Mesenchymal stem cell (in vitro differentiated cells and primary cell): ENCODE measurements at regions not wholly inside any gene's neighbourhood (a gene's known extent, or its start where the extent isn't known, plus 50 kb on each side); places are given as distances from the start of the nearest gene placed in this dataset. TPM values are rescaled to one million over a fixed set of nuclear protein-coding genes. Genes with fewer than 3 reads are reported as not detected.

Source experiments
- DNase-seq: peaks from one replicate; pipeline ENCODE4 v3.0.0-alpha.2; 2013
- H2AFZ ChIP-seq: one replicate; pipeline ENCODE4 v1.6.1; 2013; ENCODE audit warnings: low read depth, mild to moderate bottlenecking, control low read depth, inconsistent platforms, low read length, moderate library complexity
- H2AK5ac ChIP-seq: 2 replicates; pipeline ENCODE4 v1.6.1; 2013; ENCODE audit warnings: low read length, moderate library complexity, mild to moderate bottlenecking, inconsistent platforms; ENCODE audit not compliant: severe bottlenecking
- H2BK120ac ChIP-seq: one replicate; pipeline ENCODE4 v1.6.1; 2013; ENCODE audit warnings: low read depth, mild to moderate bottlenecking, inconsistent platforms, low read length, moderate library complexity
- H2BK12ac ChIP-seq, 2 experiments: one replicate each; pipeline ENCODE4 v1.6.1; 2013; ENCODE audit warnings: inconsistent platforms in 2 of 2, low read length in 2 of 2, mild to moderate bottlenecking in 2 of 2, moderate library complexity in 2 of 2, control low read depth in 1 of 2
- H2BK15ac ChIP-seq: one replicate; pipeline ENCODE4 v1.6.1; 2013; ENCODE audit warnings: mild to moderate bottlenecking, low read depth, inconsistent platforms; ENCODE audit not compliant: poor library complexity, severe bottlenecking
- H2BK5ac ChIP-seq: 2 replicates; pipeline ENCODE4 v1.6.1; 2013; ENCODE audit warnings: low read depth, mild to moderate bottlenecking, low read length, control low read depth, inconsistent platforms; ENCODE audit not compliant: poor library complexity, severe bottlenecking
- H3K14ac ChIP-seq, 2 experiments: one replicate each; pipeline ENCODE4 v1.6.1; 2013; ENCODE audit warnings: inconsistent platforms in 2 of 2, low read length in 2 of 2, control low read depth in 1 of 2, mild to moderate bottlenecking in 1 of 2, moderate library complexity in 1 of 2
- H3K18ac ChIP-seq, 2 experiments: one replicate each; pipeline ENCODE4 v1.6.1; 2013; ENCODE audit warnings: inconsistent platforms in 2 of 2, low read length in 2 of 2, control low read depth in 1 of 2, low read depth in 1 of 2, mild to moderate bottlenecking in 1 of 2
- H3K23ac ChIP-seq, 2 experiments: one replicate each; pipeline ENCODE4 v1.6.1; 2013; ENCODE audit warnings: inconsistent platforms in 2 of 2, low read length in 2 of 2, mild to moderate bottlenecking in 2 of 2, moderate library complexity in 2 of 2, control low read depth in 1 of 2
- H3K27ac ChIP-seq: 2 replicates; pipeline ENCODE4 v1.5.1; 2013; ENCODE audit warnings: mild to moderate bottlenecking, moderate library complexity, low read length, control low read depth, inconsistent platforms; ENCODE audit not compliant: poor library complexity, severe bottlenecking
- H3K27me3 ChIP-seq, 2 experiments: 2 replicates each; pipeline versions ENCODE4 v1.6.1 to v1.7.0; 2013; ENCODE audit warnings: low read length in 2 of 2, mild to moderate bottlenecking in 2 of 2, moderate library complexity in 2 of 2, control low read depth in 1 of 2, inconsistent platforms in 1 of 2; ENCODE audit not compliant: control insufficient read depth in 1 of 2, insufficient read depth in 1 of 2
- H3K36me3 ChIP-seq, 2 experiments: 2 replicates each; pipeline versions ENCODE4 v1.6.1 to v1.7.0; 2013; ENCODE audit warnings: low read length in 2 of 2, control low read depth in 1 of 2, inconsistent platforms in 1 of 2, low read depth in 1 of 2, mild to moderate bottlenecking in 1 of 2; ENCODE audit not compliant: insufficient read depth in 2 of 2, control insufficient read depth in 1 of 2
- H3K4ac ChIP-seq, 2 experiments: one replicate each; pipeline ENCODE4 v1.6.1; 2013; ENCODE audit warnings: inconsistent platforms in 2 of 2, low read length in 2 of 2, mild to moderate bottlenecking in 2 of 2, moderate library complexity in 2 of 2, control low read depth in 1 of 2, low read depth in 1 of 2
- H3K4me1 ChIP-seq: 2 replicates; pipeline ENCODE4 v1.6.1; 2013; ENCODE audit warnings: low read depth, low read length, control low read depth; ENCODE audit not compliant: control insufficient read depth, insufficient read depth
- H3K4me2 ChIP-seq: 2 replicates; pipeline ENCODE4 v1.6.1; 2013; ENCODE audit warnings: low read length, mild to moderate bottlenecking, inconsistent platforms; ENCODE audit not compliant: poor library complexity, severe bottlenecking
- H3K4me3 ChIP-seq, 2 experiments: 2 replicates each; pipeline versions ENCODE4 v1.5.1 to v1.7.0; 2013; ENCODE audit warnings: low read length in 2 of 2, mild to moderate bottlenecking in 2 of 2, control low read depth in 1 of 2, low read depth in 1 of 2; ENCODE audit not compliant: insufficient read depth in 1 of 2
- H3K79me1 ChIP-seq: replicated peaks from 2 replicates; pipeline ENCODE4 v1.6.1; 2013; ENCODE audit warnings: mild to moderate bottlenecking, control low read depth, low read length, inconsistent platforms; ENCODE audit not compliant: poor library complexity, severe bottlenecking
- H3K9ac ChIP-seq: 2 replicates; pipeline ENCODE4 v1.7.0; 2013; ENCODE audit warnings: mild to moderate bottlenecking, low read length, moderate library complexity
- H3K9me3 ChIP-seq: 2 replicates; pipeline ENCODE4 v1.7.0; 2013; ENCODE audit warnings: mild to moderate bottlenecking, low read length; ENCODE audit not compliant: control insufficient read depth
- H4K8ac ChIP-seq: one replicate; pipeline ENCODE4 v1.6.1; 2013; ENCODE audit warnings: inconsistent platforms, mild to moderate bottlenecking, low read length, moderate library complexity
- H4K91ac ChIP-seq: one replicate; pipeline ENCODE4 v1.6.1; 2013; ENCODE audit warnings: mild to moderate bottlenecking, low read length, inconsistent platforms
- WGBS: methylation state at CpG from one replicate; pipeline ENCODE4 v1.1.7; 2013; ENCODE audit warnings: mixed read lengths; 5-methylcytosine and 5-hydroxymethylcytosine counted together
- small RNA-seq: library from polyadenylated mRNA; stranded (forward); fragments of <200 nt; extraction: miRNeasy Mini kit (QIAGEN cat#:217004); gene quantifications from one replicate; pipeline ENCODE3, GENCODE V24; 2013; ENCODE audit warnings: low read depth

- Histone ChIP-seq H3K4me2 (no peak overlapping the region), H3K14ac (no peak overlapping the region), H3K23ac (no peak overlapping the region), H3K27ac (no peak overlapping the region), H3K4me3 (no peak overlapping the region), H4K91ac (no peak overlapping the region), H2BK12ac (no peak overlapping the region), H3K9ac (no peak overlapping the region), H2BK5ac (no peak overlapping the region), H2AK5ac (no peak overlapping the region), H2BK120ac (no peak overlapping the region), H4K8ac (no peak overlapping the region), H2BK15ac (no peak overlapping the region), H3K18ac (no peak overlapping the region), H3K4me1 (no peaks in the 10 kb centered on the region), H3K27me3 (peaks cover 0 to 2% of the 10 kb centered on the region in 2 experiments), H3K36me3 (no peaks in the 10 kb centered on the region), H3K9me3 (no peaks in the 10 kb centered on the region), H2AFZ (no peak overlapping the region), H3K4ac (no peak overlapping the region), H3K79me1 (no peaks in the 10 kb centered on the region)
- DNase-seq, result no peak
- WGBS, result no CpG with 5 or more reads among the region's 1 CpG
These were observed 55.4 kb upstream of the SLC10A7 start for GRCh38 chr4:146577111-146577510.

GRCh38 chr4:146582864-146583263 lies 55.8 kb upstream of the POU4F2 start:
- Histone ChIP-seq H4K91ac (no peak overlapping the region), H3K4me3 (no peak overlapping the region), H3K9ac (no peak overlapping the region), H3K23ac (no peak overlapping the region), H2AFZ (no peak overlapping the region), H3K14ac (no peak overlapping the region), H3K4ac (no peak overlapping the region), H4K8ac (no peak overlapping the region), H3K27ac (no peak overlapping the region), H3K4me1 (no peaks in the 10 kb centered on the region), H3K18ac (no peak overlapping the region), H2BK120ac (no peak overlapping the region), H2BK12ac (no peak overlapping the region), H2BK5ac (no peak overlapping the region), H3K27me3 (peaks cover 0 to 3% of the 10 kb centered on the region in 2 experiments), H3K9me3 (peaks cover 5% of the 10 kb centered on the region), H2AK5ac (no peak overlapping the region), H3K36me3 (no peaks in the 10 kb centered on the region), H3K79me1 (no peaks in the 10 kb centered on the region), H3K4me2 (no peak overlapping the region), H2BK15ac (no peak overlapping the region)
- no peak for DNase-seq
- 36% methylated on average over 2 of the region's 2 CpGs for WGBS

GRCh38 chr4:146585761-146586333 lies 52.8 kb upstream of the POU4F2 start:
- no peak overlapping the region for H2AK5ac ChIP-seq
- no peak overlapping the region for H3K4me3 ChIP-seq
- no peak overlapping the region for H2BK120ac ChIP-seq
- H2BK12ac ChIP-seq, result no peak overlapping the region
- H3K4ac ChIP-seq, result no peak overlapping the region
- H3K23ac ChIP-seq, result no peak overlapping the region
- no peaks in the 10 kb centered on the region for H3K4me1 ChIP-seq
- no peak overlapping the region for H3K4me2 ChIP-seq
- no peak overlapping the region for H3K18ac ChIP-seq
- H3K9ac ChIP-seq, result peak overlapping the region; percentile 3
- no peak overlapping the region for H2AFZ ChIP-seq
- H3K79me1 ChIP-seq, result no peaks in the 10 kb centered on the region
- H4K91ac ChIP-seq, result no peak overlapping the region
- 83% methylated on average over 4 of the region's 4 CpGs for WGBS
- H2BK15ac ChIP-seq, result no peak overlapping the region
- peak; percentile 34 for DNase-seq
- H3K36me3 ChIP-seq, result no peaks in the 10 kb centered on the region
- H3K27me3 ChIP-seq, result peaks cover 0 to 3% of the 10 kb centered on the region in 2 experiments
- no peak overlapping the region for H4K8ac ChIP-seq
- no peak overlapping the region for H3K14ac ChIP-seq
- no peak overlapping the region for H3K27ac ChIP-seq
- H2BK5ac ChIP-seq, result no peak overlapping the region
- H3K9me3 ChIP-seq, result peaks cover 5% of the 10 kb centered on the region

Small RNA genes lying in the stretch of these regions (small RNA-seq; reads per million reads assigned to genes)
- gene RNU1-44P, result not detected
